ENCODE measurements at regions not wholly inside any gene's neighbourhood (a gene's known extent, or its start where the extent isn't known, plus 50 kb on each side); places are given as distances from the start of the nearest gene placed in this dataset.

DNA sequence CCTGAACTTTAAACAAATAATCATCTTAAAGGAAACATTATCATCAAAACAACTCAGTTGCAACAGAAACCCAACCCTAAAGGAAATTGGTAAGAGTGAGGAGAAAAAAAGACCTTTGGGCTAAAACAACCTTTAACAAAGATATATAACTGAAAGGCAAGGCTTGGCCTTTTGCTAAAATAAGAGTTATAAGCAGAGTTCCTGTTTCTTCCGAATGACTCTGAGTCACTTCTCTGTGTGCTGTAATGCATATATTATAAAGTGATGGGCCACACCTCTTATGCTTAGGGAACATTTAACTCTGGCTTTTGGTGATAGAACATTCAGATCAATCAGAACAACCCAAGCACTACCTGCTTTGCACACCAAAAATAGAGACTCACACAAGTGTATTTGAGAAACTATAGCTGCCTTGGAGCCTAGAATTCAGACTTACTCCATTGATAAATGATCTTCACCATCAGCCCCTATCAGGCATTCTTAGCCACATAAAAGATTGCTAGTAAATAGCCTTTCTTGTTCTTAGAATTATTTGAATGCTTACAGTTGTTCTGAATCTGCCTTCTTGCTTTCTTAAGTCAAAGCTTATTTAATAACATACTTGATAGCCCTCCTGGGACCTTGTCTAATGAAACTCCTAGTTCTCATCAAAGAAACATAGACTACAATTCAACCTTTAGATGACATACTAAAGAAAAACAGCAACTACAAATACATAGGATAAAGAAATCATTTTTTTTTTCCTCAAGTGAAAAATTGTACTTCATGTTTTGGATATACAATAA is 294.2 kb upstream of the SEMA6D start:
- Histone ChIP-seq H3K4me3 (no peak overlapping the region), H3K36me3 (no peaks in the 10 kb centered on the region), H3K4me1 (no peaks in the 10 kb centered on the region), H3K27me3 (ENCODE audit: low read depth) (no peaks in the 10 kb centered on the region), H3K9me3 (replicated peaks) (no peaks in the 10 kb centered on the region), H3K27ac (replicated peaks) (no peak overlapping the region)
- no peak for DNase-seq
- intact Hi-C loops (cut with micrococcal nuclease), result no loop called here
- TF ChIP-seq, protein P1, sequence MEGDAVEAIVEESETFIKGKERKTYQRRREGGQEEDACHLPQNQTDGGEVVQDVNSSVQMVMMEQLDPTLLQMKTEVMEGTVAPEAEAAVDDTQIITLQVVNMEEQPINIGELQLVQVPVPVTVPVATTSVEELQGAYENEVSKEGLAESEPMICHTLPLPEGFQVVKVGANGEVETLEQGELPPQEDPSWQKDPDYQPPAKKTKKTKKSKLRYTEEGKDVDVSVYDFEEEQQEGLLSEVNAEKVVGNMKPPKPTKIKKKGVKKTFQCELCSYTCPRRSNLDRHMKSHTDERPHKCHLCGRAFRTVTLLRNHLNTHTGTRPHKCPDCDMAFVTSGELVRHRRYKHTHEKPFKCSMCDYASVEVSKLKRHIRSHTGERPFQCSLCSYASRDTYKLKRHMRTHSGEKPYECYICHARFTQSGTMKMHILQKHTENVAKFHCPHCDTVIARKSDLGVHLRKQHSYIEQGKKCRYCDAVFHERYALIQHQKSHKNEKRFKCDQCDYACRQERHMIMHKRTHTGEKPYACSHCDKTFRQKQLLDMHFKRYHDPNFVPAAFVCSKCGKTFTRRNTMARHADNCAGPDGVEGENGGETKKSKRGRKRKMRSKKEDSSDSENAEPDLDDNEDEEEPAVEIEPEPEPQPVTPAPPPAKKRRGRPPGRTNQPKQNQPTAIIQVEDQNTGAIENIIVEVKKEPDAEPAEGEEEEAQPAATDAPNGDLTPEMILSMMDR (IDR thresholded peaks at IDR 0.05; ENCODE audit: borderline replicate concordance), result no peak

- Histone ChIP-seq H3K27me3 (ENCODE audit: low read depth) (no peaks in the 10 kb centered on the region), H3K4me1 (no peaks in the 10 kb centered on the region), H3K27ac (replicated peaks) (no peak overlapping the region), H3K4me3 (no peak overlapping the region), H3K36me3 (no peaks in the 10 kb centered on the region), H3K9me3 (replicated peaks) (no peaks in the 10 kb centered on the region)
- TF ChIP-seq, protein P1 (IDR thresholded peaks at IDR 0.05; ENCODE audit: borderline replicate concordance), result no peak
- intact Hi-C loops (cut with micrococcal nuclease), result no loop called here
- no peak for DNase-seq
Measured at GRCh38 chr15:47427463-47427862, 289.8 kb upstream of the SEMA6D start.

DNA sequence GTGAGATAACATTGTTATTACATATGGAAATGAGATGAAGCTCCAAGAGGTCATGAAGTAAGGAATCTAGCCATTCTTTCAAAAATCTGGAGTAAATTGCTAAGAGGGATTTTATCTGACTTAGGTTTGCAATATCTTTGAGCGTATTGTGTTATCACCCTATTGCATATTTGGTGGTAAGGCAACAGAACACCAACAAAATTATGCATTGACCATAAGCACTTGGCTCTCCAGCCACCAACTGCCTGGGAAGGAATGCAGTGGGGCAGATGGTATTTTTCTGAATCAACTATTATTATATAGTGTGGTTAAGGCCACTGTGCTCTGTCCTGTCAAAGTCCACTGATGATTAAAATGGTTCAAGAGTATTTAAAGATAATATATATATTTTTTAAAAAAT is 287.9 kb upstream of the SEMA6D start:
- no peak for DNase-seq
- intact Hi-C loops (cut with micrococcal nuclease), result no loop called here
- TF ChIP-seq, protein P1 (IDR thresholded peaks at IDR 0.05; ENCODE audit: borderline replicate concordance), result no peak
- H3K9me3 ChIP-seq (replicated peaks), result no peaks in the 10 kb centered on the region
- H3K27ac ChIP-seq (replicated peaks), result no peak overlapping the region
- no peaks in the 10 kb centered on the region for H3K4me1 ChIP-seq
- H3K27me3 ChIP-seq (ENCODE audit: low read depth), result no peaks in the 10 kb centered on the region
- no peaks in the 10 kb centered on the region for H3K36me3 ChIP-seq
- no peak overlapping the region for H3K4me3 ChIP-seq

- Histone ChIP-seq H3K9me3 (replicated peaks) (no peaks in the 10 kb centered on the region), H3K27me3 (ENCODE audit: low read depth) (no peaks in the 10 kb centered on the region), H3K4me1 (no peaks in the 10 kb centered on the region), H3K36me3 (no peaks in the 10 kb centered on the region), H3K27ac (replicated peaks) (no peak overlapping the region), H3K4me3 (no peak overlapping the region)
- TF ChIP-seq, protein P1 (IDR thresholded peaks at IDR 0.05; ENCODE audit: borderline replicate concordance), result no peak
- DNase-seq, result no peak
- intact Hi-C loops (cut with micrococcal nuclease), result no loop called here
Measured at GRCh38 chr15:47431501-47431900, 285.8 kb upstream of the SEMA6D start.

GRCh38 chr15:47432826-47433225 is 284.5 kb upstream of the SEMA6D start:
- no peak for DNase-seq
- no peaks in the 10 kb centered on the region for H3K36me3 ChIP-seq
- TF ChIP-seq, protein P1 (IDR thresholded peaks at IDR 0.05; ENCODE audit: borderline replicate concordance), result no peak
- intact Hi-C loops (cut with micrococcal nuclease), result no loop called here
- H3K27me3 ChIP-seq (ENCODE audit: low read depth), result no peaks in the 10 kb centered on the region
- no peaks in the 10 kb centered on the region for H3K4me1 ChIP-seq
- H3K27ac ChIP-seq (replicated peaks), result no peak overlapping the region
- H3K4me3 ChIP-seq, result no peak overlapping the region
- no peaks in the 10 kb centered on the region for H3K9me3 ChIP-seq (replicated peaks)
